ENCODE measurements at regions not wholly inside any gene's neighbourhood (a gene's known extent, or its start where the extent isn't known, plus 50 kb on each side); places are given as distances from the start of the nearest gene placed in this dataset.

GRCh38 chr12:125651625-125652024, 586.4 kb downstream of the AACS start:
- no peaks in the 10 kb centered on the region for H3K27me3 Mint-ChIP-seq (ENCODE audit: unreplicated experiment)
- H3K4me3 Mint-ChIP-seq (ENCODE audit: unreplicated experiment) = no peak overlapping the region
- no peak overlapping the region for H3K27ac Mint-ChIP-seq (ENCODE audit: unreplicated experiment)
- H3K4me1 Mint-ChIP-seq (ENCODE audit: unreplicated experiment) = no peaks in the 10 kb centered on the region
- no peak for DNase-seq (ENCODE audit: extremely low spot score, unreplicated experiment)
- no peak for TF ChIP-seq CTCF (IDR thresholded peaks at IDR 0.05)
- H3K36me3 Mint-ChIP-seq (ENCODE audit: unreplicated experiment) = no peaks in the 10 kb centered on the region
- peaks cover 31% of the 10 kb centered on the region for H3K9me3 Mint-ChIP-seq (ENCODE audit: unreplicated experiment)

- Mint-ChIP-seq H3K27ac (ENCODE audit: unreplicated experiment) (no peak overlapping the region), H3K36me3 (ENCODE audit: unreplicated experiment) (no peaks in the 10 kb centered on the region), H3K27me3 (ENCODE audit: unreplicated experiment) (no peaks in the 10 kb centered on the region), H3K4me1 (ENCODE audit: unreplicated experiment) (no peaks in the 10 kb centered on the region), H3K4me3 (ENCODE audit: unreplicated experiment) (no peak overlapping the region), H3K9me3 (ENCODE audit: unreplicated experiment) (peaks cover 23% of the 10 kb centered on the region)
- no peak for TF ChIP-seq CTCF (IDR thresholded peaks at IDR 0.05)
- no peak for DNase-seq (ENCODE audit: extremely low spot score, unreplicated experiment)
Observed at GRCh38 chr12:125652681-125653080, 587.4 kb downstream of the AACS start.

GRCh38 chr12:125657681-125658080, 592.4 kb downstream of the AACS start:
- Mint-ChIP-seq H3K4me3 (ENCODE audit: unreplicated experiment) (no peak overlapping the region), H3K9me3 (ENCODE audit: unreplicated experiment) (peaks cover 12% of the 10 kb centered on the region)

GRCh38 chr12:125674554-125675338, 609.5 kb downstream of the AACS start:
- TF ChIP-seq CTCF (IDR thresholded peaks at IDR 0.05) = no peak
- DNase-seq (ENCODE audit: extremely low spot score, unreplicated experiment) = no peak
- Mint-ChIP-seq H3K27ac (ENCODE audit: unreplicated experiment) (no peak overlapping the region), H3K36me3 (ENCODE audit: unreplicated experiment) (no peaks in the 10 kb centered on the region), H3K4me3 (ENCODE audit: unreplicated experiment) (no peak overlapping the region), H3K4me1 (ENCODE audit: unreplicated experiment) (no peaks in the 10 kb centered on the region), H3K27me3 (ENCODE audit: unreplicated experiment) (no peaks in the 10 kb centered on the region), H3K9me3 (ENCODE audit: unreplicated experiment) (no peaks in the 10 kb centered on the region)

More at GRCh38 chr12:125657681-125658080, 592.4 kb downstream of the AACS start:
- DNase-seq (ENCODE audit: extremely low spot score, unreplicated experiment) = no peak
- Mint-ChIP-seq H3K27me3 (ENCODE audit: unreplicated experiment) (no peaks in the 10 kb centered on the region), H3K36me3 (ENCODE audit: unreplicated experiment) (no peaks in the 10 kb centered on the region), H3K4me1 (ENCODE audit: unreplicated experiment) (no peaks in the 10 kb centered on the region), H3K27ac (ENCODE audit: unreplicated experiment) (no peak overlapping the region)
- TF ChIP-seq CTCF (IDR thresholded peaks at IDR 0.05) = no peak

GRCh38 chr12:125676366-125676765, 611.1 kb downstream of the AACS start:
- Mint-ChIP-seq H3K36me3 (ENCODE audit: unreplicated experiment) (no peaks in the 10 kb centered on the region), H3K4me3 (ENCODE audit: unreplicated experiment) (no peak overlapping the region), H3K9me3 (ENCODE audit: unreplicated experiment) (no peaks in the 10 kb centered on the region), H3K27ac (ENCODE audit: unreplicated experiment) (no peak overlapping the region), H3K27me3 (ENCODE audit: unreplicated experiment) (no peaks in the 10 kb centered on the region), H3K4me1 (ENCODE audit: unreplicated experiment) (no peaks in the 10 kb centered on the region)
- no peak for DNase-seq (ENCODE audit: extremely low spot score, unreplicated experiment)
- TF ChIP-seq CTCF (IDR thresholded peaks at IDR 0.05) = no peak

Measured in osteocyte (in vitro differentiated cells).